Smooth muscle cell (in vitro differentiated cells): ENCODE measurements at regions not wholly inside any gene's neighbourhood (a gene's known extent, or its start where the extent isn't known, plus 50 kb on each side); places are given as distances from the start of the nearest gene placed in this dataset.

Experiments used
- DNase-seq: peaks from one replicate; lab custom pipeline; 2025; ENCODE audit not compliant: unreplicated experiment; lab: John Stamatoyannopoulos, UW
- H2AFZ ChIP-seq: fragments of 200-600 bp; sonication (generic); 2 replicates; pipeline ENCODE4 v1.6.0; 2016; ENCODE audit warnings: antibody characterized with exemption, low read depth, mild to moderate bottlenecking
- H3F3A ChIP-seq: fragments of 200-600 bp; sonication (generic); 2 replicates; pipeline ENCODE4 v1.6.0; 2017; ENCODE audit warnings: antibody characterized with exemption, low read depth
- H3K27ac ChIP-seq: fragments of 200-600 bp; sonication (generic); 2 replicates; pipeline ENCODE4 v1.5.1; 2016; ENCODE audit warnings: low read depth, mild to moderate bottlenecking
- H3K27me3 ChIP-seq: fragments of 200-600 bp; sonication (generic); 2 replicates; pipeline ENCODE4 v1.6.1; 2016; ENCODE audit warnings: low read depth, mild to moderate bottlenecking
- H3K36me3 ChIP-seq: fragments of 200-600 bp; sonication (generic); 2 replicates; pipeline ENCODE4 v1.5.1; 2016; ENCODE audit warnings: low read depth
- H3K4me1 ChIP-seq: fragments of 200-600 bp; sonication (generic); 2 replicates; pipeline ENCODE4 v1.5.1; 2016; ENCODE audit warnings: low read depth
- H3K4me2 ChIP-seq: fragments of 200-600 bp; sonication (generic); 2 replicates; pipeline ENCODE4 v1.6.0; 2016; ENCODE audit warnings: mild to moderate bottlenecking
- H3K4me3 ChIP-seq: fragments of 200-600 bp; sonication (generic); 2 replicates; pipeline ENCODE4 v1.5.1; 2016; ENCODE audit warnings: mild to moderate bottlenecking
- H3K79me2 ChIP-seq: fragments of 200-600 bp; sonication (generic); 2 replicates; pipeline ENCODE4 v1.6.0; 2016; ENCODE audit warnings: low read depth, mild to moderate bottlenecking
- H3K9ac ChIP-seq: fragments of 200-600 bp; sonication (generic); 2 replicates; pipeline ENCODE4 v1.6.0; 2016; ENCODE audit warnings: low read depth
- H3K9me3 ChIP-seq: fragments of 200-600 bp; sonication (generic); replicated peaks from 2 replicates; pipeline ENCODE4 v1.5.1; 2016; ENCODE audit warnings: low read depth
- H4K20me1 ChIP-seq: fragments of 200-600 bp; sonication (generic); 2 replicates; pipeline ENCODE4 v1.6.0; 2016; ENCODE audit warnings: low read depth
- CTCF ChIP-seq: fragments of 200-600 bp; sonication (generic); IDR thresholded peaks from 2 replicates; pipeline ENCODE4 v1.5.1; 2017; ENCODE audit warnings: borderline replicate concordance, mild to moderate bottlenecking, antibody characterized with exemption; ENCODE audit not compliant: insufficient read depth, poor library complexity, severe bottlenecking
- WGBS: methylation state at CpG from one replicate; pipeline ENCODE4 v1.1.7; 2016; ENCODE audit warnings: low lambda C conversion rate; 5-methylcytosine and 5-hydroxymethylcytosine counted together

GRCh38 chr20:53876470-53876869 lies 193.9 kb downstream of the BCAS1 start:
- Histone ChIP-seq H3K9ac (no peak overlapping the region), H3K27me3 (no peaks in the 10 kb centered on the region), H3K36me3 (no peaks in the 10 kb centered on the region), H3K27ac (no peak overlapping the region), H3K9me3 (no peaks in the 10 kb centered on the region), H4K20me1 (no peaks in the 10 kb centered on the region), H3K79me2 (no peaks in the 10 kb centered on the region), H3K4me2 (no peak overlapping the region), H3F3A (no peaks in the 10 kb centered on the region), H3K4me3 (no peak overlapping the region), H2AFZ (no peak overlapping the region), H3K4me1 (peaks cover 16% of the 10 kb centered on the region)
- WGBS: 95% methylated on average over 8 of the region's 8 CpGs
- no peak for TF ChIP-seq CTCF
- no peak for DNase-seq

GRCh38 chr20:53875452-53875851 lies 194.9 kb downstream of the BCAS1 start:
- Histone ChIP-seq H3F3A (no peaks in the 10 kb centered on the region), H3K4me2 (no peak overlapping the region), H3K4me1 (peaks cover 16% of the 10 kb centered on the region), H3K79me2 (no peaks in the 10 kb centered on the region), H2AFZ (no peak overlapping the region), H3K36me3 (no peaks in the 10 kb centered on the region), H3K27ac (no peak overlapping the region), H4K20me1 (no peaks in the 10 kb centered on the region), H3K4me3 (no peak overlapping the region), H3K9ac (no peak overlapping the region), H3K9me3 (no peaks in the 10 kb centered on the region), H3K27me3 (no peaks in the 10 kb centered on the region)
- no peak for DNase-seq
- TF ChIP-seq CTCF: no peak
- 95% methylated on average over 14 of the region's 14 CpGs for WGBS

GRCh38 chr20:53874706-53875105 lies 195.7 kb downstream of the BCAS1 start:
- H2AFZ ChIP-seq: no peak overlapping the region
- no peak overlapping the region for H3K4me3 ChIP-seq
- H3F3A ChIP-seq: no peaks in the 10 kb centered on the region
- no peak overlapping the region for H3K9ac ChIP-seq
- H3K9me3 ChIP-seq: no peaks in the 10 kb centered on the region
- TF ChIP-seq CTCF: no peak
- no peaks in the 10 kb centered on the region for H3K27me3 ChIP-seq
- no peaks in the 10 kb centered on the region for H3K79me2 ChIP-seq
- WGBS: 96% methylated on average over 1 of the region's 1 CpG
- H3K36me3 ChIP-seq: no peaks in the 10 kb centered on the region
- H4K20me1 ChIP-seq: no peaks in the 10 kb centered on the region
- H3K4me1 ChIP-seq: peaks cover 21% of the 10 kb centered on the region
- H3K4me2 ChIP-seq: no peak overlapping the region
- no peak overlapping the region for H3K27ac ChIP-seq
- no peak for DNase-seq

GRCh38 chr20:53874104-53874503 lies 196.3 kb downstream of the BCAS1 start:
- no peak overlapping the region for H3K9ac ChIP-seq
- H3K27me3 ChIP-seq: no peaks in the 10 kb centered on the region
- H3K4me1 ChIP-seq: peaks cover 25% of the 10 kb centered on the region
- no peak for TF ChIP-seq CTCF
- WGBS: 99% methylated on average over 7 of the region's 7 CpGs
- H3K4me3 ChIP-seq: no peak overlapping the region
- H3K27ac ChIP-seq: no peak overlapping the region
- no peak overlapping the region for H2AFZ ChIP-seq
- no peak for DNase-seq
- no peak overlapping the region for H3K4me2 ChIP-seq
- H3K79me2 ChIP-seq: no peaks in the 10 kb centered on the region
- H3K36me3 ChIP-seq: no peaks in the 10 kb centered on the region
- no peaks in the 10 kb centered on the region for H4K20me1 ChIP-seq
- H3K9me3 ChIP-seq: no peaks in the 10 kb centered on the region
- no peaks in the 10 kb centered on the region for H3F3A ChIP-seq
